ENCODE measurements at regions not wholly inside any gene's neighbourhood (a gene's known extent, or its start where the extent isn't known, plus 50 kb on each side); places are given as distances from the start of the nearest gene placed in this dataset.

DNA sequence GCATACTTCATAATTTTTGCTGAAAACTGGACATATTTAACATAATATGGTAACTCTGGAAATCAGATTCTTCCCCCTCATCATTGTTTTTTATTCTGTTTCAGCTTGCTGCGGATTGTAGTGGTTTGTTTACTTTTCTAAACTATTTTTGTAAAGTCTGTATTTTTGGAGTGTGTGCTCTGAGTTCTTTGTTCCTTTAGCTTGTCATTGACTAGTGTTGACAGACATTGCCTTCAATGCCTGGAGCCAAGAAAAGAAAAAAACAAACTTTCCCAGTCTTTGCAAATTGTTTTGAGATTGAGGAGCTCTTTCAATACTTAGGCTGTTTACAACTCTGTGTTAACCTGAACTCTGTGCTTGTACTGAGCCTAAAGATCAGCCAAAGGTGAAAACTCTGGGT lies 137.3 kb upstream of the CEP126 start:
- H3K9me3 ChIP-seq (replicated peaks in 1 of 3) = no peaks in the 10 kb centered on the region
- no peak overlapping the region for H3K27ac ChIP-seq
- no peak for DNase-seq
- TF ChIP-seq POLR2A (IDR thresholded peaks at IDR 0.05) = no peak
- TF ChIP-seq, protein P1, sequence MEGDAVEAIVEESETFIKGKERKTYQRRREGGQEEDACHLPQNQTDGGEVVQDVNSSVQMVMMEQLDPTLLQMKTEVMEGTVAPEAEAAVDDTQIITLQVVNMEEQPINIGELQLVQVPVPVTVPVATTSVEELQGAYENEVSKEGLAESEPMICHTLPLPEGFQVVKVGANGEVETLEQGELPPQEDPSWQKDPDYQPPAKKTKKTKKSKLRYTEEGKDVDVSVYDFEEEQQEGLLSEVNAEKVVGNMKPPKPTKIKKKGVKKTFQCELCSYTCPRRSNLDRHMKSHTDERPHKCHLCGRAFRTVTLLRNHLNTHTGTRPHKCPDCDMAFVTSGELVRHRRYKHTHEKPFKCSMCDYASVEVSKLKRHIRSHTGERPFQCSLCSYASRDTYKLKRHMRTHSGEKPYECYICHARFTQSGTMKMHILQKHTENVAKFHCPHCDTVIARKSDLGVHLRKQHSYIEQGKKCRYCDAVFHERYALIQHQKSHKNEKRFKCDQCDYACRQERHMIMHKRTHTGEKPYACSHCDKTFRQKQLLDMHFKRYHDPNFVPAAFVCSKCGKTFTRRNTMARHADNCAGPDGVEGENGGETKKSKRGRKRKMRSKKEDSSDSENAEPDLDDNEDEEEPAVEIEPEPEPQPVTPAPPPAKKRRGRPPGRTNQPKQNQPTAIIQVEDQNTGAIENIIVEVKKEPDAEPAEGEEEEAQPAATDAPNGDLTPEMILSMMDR (IDR thresholded peaks at IDR 0.05) = no peak
- no peaks in the 10 kb centered on the region for H3K36me3 ChIP-seq (replicated peaks in 1 of 2)
- H3K4me1 ChIP-seq (replicated peaks in 1 of 2) = no peaks in the 10 kb centered on the region
- 46 to 67% (median 56%) methylated on average over 1 of the region's 1 CpG for WGBS, 4 donors
- H3K27me3 ChIP-seq = no peaks in the 10 kb centered on the region
- intact Hi-C loops (cut with DNase I) = no loop called here
- H3K4me3 ChIP-seq = no peak overlapping the region

- Histone ChIP-seq H3K27ac (no peak overlapping the region), H3K27me3 (no peaks in the 10 kb centered on the region), H3K4me1 (replicated peaks in 1 of 2) (no peaks in the 10 kb centered on the region), H3K36me3 (replicated peaks in 1 of 2) (no peaks in the 10 kb centered on the region), H3K4me3 (no peak overlapping the region), H3K9me3 (replicated peaks in 1 of 3) (no peaks in the 10 kb centered on the region)
- WGBS, 4 donors = 75 to 84% (median 80%) methylated on average over 6 of the region's 6 CpGs
- intact Hi-C loops (cut with DNase I) = no loop called here
- TF ChIP-seq POLR2A (IDR thresholded peaks at IDR 0.05) = no peak
- TF ChIP-seq, protein P1 (IDR thresholded peaks at IDR 0.05) = no peak
- DNase-seq = no peak
Measured at GRCh38 chr11:101775033-101775432, 139.8 kb upstream of the CEP126 start.

DNA sequence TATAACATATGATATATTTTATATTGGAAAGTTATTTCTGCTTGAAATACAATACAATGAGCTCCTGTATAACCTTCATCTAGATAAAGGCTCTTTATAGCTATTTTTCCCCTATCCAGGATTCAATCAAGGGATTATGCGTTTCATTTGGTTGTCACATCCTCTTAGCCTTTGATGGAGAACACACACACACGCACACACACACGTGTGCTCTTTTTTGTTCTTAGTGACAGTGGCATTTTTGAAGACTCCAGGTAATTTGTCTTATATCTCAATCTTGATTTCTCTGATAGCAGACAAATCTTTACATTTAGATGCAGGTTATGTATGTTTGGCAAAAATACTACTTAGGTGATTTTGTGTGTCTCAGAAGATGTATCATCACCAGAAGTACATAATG lies 144.2 kb upstream of the CEP126 start:
- no peaks in the 10 kb centered on the region for H3K27me3 ChIP-seq
- no peaks in the 10 kb centered on the region for H3K36me3 ChIP-seq (replicated peaks in 1 of 2)
- H3K9me3 ChIP-seq (replicated peaks in 1 of 3) = no peaks in the 10 kb centered on the region
- H3K27ac ChIP-seq = no peak overlapping the region
- no peak for TF ChIP-seq POLR2A (IDR thresholded peaks at IDR 0.05)
- 78 to 89% (median 79%) methylated on average over 3 of the region's 3 CpGs for WGBS, 4 donors
- DNase-seq = no peak
- intact Hi-C loops (cut with DNase I) = no loop called here
- H3K4me1 ChIP-seq (replicated peaks in 1 of 2) = no peaks in the 10 kb centered on the region
- no peak overlapping the region for H3K4me3 ChIP-seq

DNA sequence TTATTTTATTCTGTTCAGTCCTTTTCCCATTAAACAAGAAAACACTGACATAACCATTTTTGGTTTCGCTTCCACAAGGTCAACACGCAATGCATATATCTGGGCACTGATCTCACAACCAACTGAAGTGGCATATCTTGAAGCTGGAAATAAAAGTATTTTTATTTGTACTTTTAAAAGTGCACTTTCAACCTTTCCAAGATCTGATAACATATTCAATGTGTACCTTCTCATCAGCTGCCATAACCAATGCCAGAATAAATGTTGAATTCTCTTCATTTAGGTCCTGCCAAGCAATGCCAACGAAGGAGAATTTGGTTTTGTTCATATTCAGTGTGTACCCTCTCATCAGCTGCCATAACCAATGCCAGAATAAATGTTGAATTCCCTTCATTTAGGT lies 148.9 kb upstream of the CEP126 start:
- TF ChIP-seq POLR2A (IDR thresholded peaks at IDR 0.05) = no peak
- TF ChIP-seq, protein P1 (IDR thresholded peaks at IDR 0.05) = no peak
- DNase-seq = no peak
- no peaks in the 10 kb centered on the region for H3K9me3 ChIP-seq (replicated peaks in 1 of 3)
- WGBS, 4 donors = 68 to 83% (median 80%) methylated on average over 3 of the region's 3 CpGs
- no peak overlapping the region for H3K4me3 ChIP-seq
- no peaks in the 10 kb centered on the region for H3K27me3 ChIP-seq
- H3K36me3 ChIP-seq (replicated peaks in 1 of 2) = no peaks in the 10 kb centered on the region
- no peak overlapping the region for H3K27ac ChIP-seq
- no peaks in the 10 kb centered on the region for H3K4me1 ChIP-seq (replicated peaks in 1 of 2)
- intact Hi-C loops (cut with DNase I) = no loop called here

DNA sequence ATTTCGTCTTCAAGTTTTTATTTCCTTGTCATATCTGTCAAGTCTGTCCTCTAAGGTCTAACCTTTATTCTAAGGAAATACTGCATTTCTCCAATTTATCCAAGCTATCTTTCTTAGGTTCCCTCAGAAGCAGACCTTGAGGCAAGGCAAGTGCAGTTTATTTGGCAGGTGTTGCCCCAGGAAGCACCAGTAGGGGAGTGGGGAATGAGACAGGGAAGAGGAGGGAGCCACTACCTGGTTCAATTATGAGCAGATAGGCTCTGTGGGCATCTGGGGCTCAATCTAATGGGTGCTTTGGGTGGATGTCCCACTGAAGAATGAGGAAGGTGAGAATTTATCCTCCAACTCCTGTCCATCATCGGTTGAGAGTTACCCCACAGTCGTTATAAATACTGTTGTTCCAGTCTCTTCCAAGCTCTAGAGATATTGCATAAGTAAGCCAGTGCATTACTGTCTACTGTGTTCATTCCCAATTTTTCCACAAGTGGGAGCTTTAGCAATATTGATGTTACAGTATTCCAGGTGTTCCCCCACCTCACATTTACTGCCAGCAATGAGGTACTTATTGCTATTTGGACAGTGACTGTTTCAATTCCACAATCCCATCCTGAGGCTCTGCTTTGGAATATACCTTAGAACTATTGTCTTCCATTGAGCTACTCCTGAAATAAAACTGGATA lies 154.9 kb upstream of the CEP126 start:
- WGBS, 4 donors = 69 to 83% (median 75%) methylated on average over 3 of the region's 3 CpGs
- Histone ChIP-seq H3K36me3 (replicated peaks in 1 of 2) (no peaks in the 10 kb centered on the region), H3K9me3 (replicated peaks in 1 of 3) (no peaks in the 10 kb centered on the region), H3K27ac (no peak overlapping the region), H3K27me3 (no peaks in the 10 kb centered on the region), H3K4me3 (no peak overlapping the region), H3K4me1 (replicated peaks in 1 of 2) (no peaks in the 10 kb centered on the region)
- no peak for TF ChIP-seq POLR2A (IDR thresholded peaks at IDR 0.05)
- TF ChIP-seq, protein P1 (IDR thresholded peaks at IDR 0.05) = peak in 4 of 6 experiments; percentile 10 to 32 (median 24)
- intact Hi-C loops (cut with DNase I) = no loop called here
- no peak for DNase-seq
